ENCODE measurements at regions not wholly inside any gene's neighbourhood (a gene's known extent, or its start where the extent isn't known, plus 50 kb on each side); places are given as distances from the start of the nearest gene placed in this dataset.

- TF ChIP-seq TEAD1 (CRISPR knock-in tag; IDR thresholded peaks at IDR 0.05), result no peak
- TF ChIP-seq CTCF (IDR thresholded peaks at IDR 0.05), result no peak
Observed at GRCh38 chr14:71625175-71625574, 307.1 kb upstream of the RGS6 start.

Data from WTC11 (cell line).